GM18870 (cell line): ENCODE measurements at regions not wholly inside any gene's neighbourhood (a gene's known extent, or its start where the extent isn't known, plus 50 kb on each side); places are given as distances from the start of the nearest gene placed in this dataset.
"Not testable (repeated sequence)": the region's sequence is repeated elsewhere in the genome, so short reads cannot be mapped to it uniquely, and the experiment has no call there.

ENCODE experiments used
- ATAC-seq: cut with Tn5 transposase; IDR thresholded peaks from one replicate; pipeline ENCODE4 v1.9.1; 2021; ENCODE audit warnings: moderate library complexity; ENCODE audit not compliant: unreplicated experiment

- peak; percentile 97 for ATAC-seq
Measured at GRCh38 chr12:23350808-23351207, 598.7 kb downstream of the SOX5 start.

DNA sequence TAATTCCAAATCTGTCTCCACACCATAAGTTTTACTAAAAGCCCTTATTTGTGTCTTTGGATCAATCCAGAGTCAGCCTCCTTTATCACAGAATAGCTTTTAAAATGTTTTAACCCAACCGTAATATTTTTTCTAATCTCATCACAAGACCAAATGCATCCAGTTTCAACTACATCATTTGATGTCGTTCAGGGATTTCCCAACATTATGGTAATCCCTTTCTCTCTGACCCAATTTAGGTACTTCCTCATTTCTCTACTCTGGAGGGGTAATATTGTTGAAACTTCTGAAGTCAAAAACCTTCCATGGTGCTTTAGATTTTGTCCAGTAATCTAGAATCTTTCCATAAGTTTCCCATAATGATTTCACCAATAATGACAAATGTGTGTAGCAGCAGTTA lies 596.8 kb downstream of the SOX5 start:
- no peak for ATAC-seq

DNA sequence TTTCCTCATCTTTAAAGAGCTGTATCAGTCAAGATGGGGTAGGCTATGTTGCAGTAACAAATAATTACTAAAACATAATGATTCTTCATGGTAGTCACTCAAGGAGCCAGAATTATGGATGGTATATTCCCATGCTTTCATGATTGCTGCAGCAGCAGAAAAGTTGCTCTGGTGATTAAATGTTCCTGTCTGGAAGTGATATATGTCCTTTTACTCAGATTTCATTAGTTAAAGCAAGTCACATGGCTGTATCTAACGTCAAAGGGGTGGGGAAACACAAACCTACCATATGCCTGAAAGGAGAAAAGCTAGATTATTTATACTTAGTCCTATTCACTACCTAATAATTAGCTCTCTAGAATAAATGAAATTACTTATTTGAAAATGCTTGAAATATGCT lies 594.7 kb downstream of the SOX5 start:
- no peak for ATAC-seq

GRCh38 chr12:23356440-23356839 lies 593.0 kb downstream of the SOX5 start:
- no peak for ATAC-seq

DNA sequence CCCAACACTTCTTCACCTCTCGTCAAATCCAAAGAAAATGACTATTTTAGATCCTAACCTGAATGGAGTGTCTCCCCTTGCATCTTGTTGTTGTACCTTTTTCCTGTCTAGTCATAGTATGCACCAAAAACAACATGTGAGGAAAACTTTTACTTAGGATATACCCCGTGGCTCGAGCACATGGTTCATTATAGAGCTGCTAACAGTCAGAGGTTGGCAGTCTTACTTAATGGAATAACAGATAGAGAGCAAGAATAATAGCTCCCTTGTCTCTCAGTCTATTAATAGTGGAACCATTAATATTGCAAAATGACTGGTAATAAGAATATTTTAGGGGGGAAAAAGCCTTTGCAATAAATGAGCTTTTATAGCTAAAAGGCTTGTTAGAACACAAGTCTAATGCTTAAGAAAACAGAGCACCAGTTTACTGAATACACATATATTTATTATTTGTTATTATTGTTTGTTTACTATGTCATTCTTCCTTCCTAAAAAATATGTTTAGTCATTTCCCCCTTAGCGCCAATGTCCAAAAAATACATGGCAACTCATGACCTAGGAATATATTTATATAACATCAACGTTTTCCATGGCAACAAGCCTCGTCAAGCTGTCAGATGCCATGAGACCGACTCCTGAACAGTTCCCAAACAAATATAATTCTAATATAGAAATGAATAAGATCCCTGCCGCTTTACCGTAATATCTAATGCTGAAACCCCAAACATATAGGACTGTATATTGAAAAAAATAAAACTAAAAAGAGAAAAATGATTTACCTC lies 592.4 kb downstream of the SOX5 start:
- ATAC-seq, result no peak

- no peak for ATAC-seq
Measured at GRCh38 chr12:23359975-23360701, 589.3 kb downstream of the SOX5 start.

- ATAC-seq, result no peak
Measured at GRCh38 chr12:23361971-23362370, 587.5 kb downstream of the SOX5 start.

- no peak for ATAC-seq
Measured at GRCh38 chr12:23368590-23368989, 580.9 kb downstream of the SOX5 start.

- no peak for ATAC-seq
Measured at GRCh38 chr12:23375621-23376020, 573.8 kb downstream of the SOX5 start.

DNA sequence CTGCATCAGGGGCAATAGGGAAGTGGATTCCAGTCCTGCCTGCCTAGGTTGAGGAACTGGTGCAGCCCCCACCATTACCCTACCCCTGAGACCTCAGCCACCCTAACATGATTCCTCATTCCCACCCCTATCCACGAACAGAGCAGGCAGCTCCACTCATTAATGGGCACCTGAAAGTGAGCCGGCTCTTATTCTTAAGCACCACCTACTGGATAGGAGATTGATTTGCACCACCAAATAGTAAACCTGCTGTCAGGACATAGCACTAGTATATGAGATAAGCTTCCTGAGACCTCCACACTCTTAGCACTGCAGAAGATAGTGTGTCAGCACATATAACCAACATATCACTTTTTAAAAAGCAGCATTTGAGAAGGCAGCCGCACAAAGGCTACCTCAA lies 573.2 kb downstream of the SOX5 start:
- no peak for ATAC-seq

- ATAC-seq, result no peak
Measured at GRCh38 chr12:23380419-23381100, 568.9 kb downstream of the SOX5 start.

- ATAC-seq, result not testable (repeated sequence)
Measured at GRCh38 chr12:23388898-23389297, 560.6 kb downstream of the SOX5 start.

GRCh38 chr12:23389315-23389714 lies 560.2 kb downstream of the SOX5 start:
- not testable (repeated sequence) for ATAC-seq

DNA sequence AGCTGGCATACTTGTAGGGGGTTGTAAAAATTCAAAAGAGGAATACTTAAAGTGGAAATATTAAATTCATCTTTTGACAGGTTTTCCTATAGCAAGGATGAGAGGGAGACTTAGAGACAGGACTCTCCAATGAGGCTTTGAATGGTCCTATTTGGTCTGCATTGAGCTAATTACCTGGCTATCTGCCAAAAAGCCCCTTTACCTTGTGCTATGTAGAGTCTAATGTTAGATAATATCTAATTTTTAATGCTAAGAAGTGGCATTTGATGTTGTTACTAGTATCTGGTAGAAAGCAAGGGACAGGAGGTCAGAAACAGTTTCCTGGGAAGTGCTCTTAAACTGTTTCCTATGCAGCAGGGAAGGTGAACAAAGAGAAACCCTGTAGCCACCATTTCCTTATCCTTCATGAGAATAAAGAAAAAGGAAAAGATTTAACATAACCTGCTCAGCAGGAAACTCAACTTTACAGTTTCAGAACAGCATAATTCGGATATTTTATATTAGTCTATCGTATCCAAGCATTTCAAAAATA lies 550.0 kb downstream of the SOX5 start:
- no peak for ATAC-seq

- ATAC-seq, result no peak
Measured at GRCh38 chr12:23415180-23415579, 534.3 kb downstream of the SOX5 start.

DNA sequence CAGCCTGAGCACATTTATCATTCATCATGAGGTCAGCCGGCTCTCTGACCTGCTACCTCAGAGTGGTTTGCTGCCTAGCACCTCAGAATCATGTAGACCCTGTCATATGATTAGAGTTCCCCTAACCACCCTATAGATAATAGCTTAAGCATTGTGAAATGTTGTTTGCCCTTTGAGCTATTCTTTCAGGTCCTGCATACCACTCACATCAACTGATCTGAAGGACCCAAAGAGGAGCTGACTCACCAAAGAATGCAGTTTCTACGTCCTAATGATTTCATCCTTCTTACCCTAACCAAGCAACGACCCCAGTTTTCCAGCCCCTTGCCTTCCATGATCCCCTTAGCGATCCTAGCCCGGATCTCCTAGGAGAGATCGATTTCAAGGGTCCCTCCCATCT lies 527.9 kb downstream of the SOX5 start:
- ATAC-seq, result no peak

GRCh38 chr12:23423097-23423687 lies 526.3 kb downstream of the SOX5 start:
- ATAC-seq, result no peak

DNA sequence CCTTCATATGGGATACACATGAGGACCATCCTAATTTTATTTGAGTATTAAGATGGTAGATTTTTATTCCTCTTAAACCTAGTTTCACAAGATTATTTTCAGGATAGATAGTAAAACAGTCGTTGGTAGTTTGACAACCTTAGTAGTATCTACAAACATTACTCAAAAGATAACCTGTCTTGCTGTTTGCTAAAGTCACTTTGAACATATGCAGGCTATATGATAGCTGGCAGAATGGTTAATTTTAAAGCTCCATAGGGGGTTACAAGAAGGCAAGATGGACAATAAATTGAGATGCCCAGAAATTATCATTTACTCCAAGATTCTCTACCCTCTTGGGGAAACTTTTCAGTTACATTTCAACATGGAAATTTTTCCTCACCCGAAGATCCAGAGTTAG lies 525.7 kb downstream of the SOX5 start:
- no peak for ATAC-seq

DNA sequence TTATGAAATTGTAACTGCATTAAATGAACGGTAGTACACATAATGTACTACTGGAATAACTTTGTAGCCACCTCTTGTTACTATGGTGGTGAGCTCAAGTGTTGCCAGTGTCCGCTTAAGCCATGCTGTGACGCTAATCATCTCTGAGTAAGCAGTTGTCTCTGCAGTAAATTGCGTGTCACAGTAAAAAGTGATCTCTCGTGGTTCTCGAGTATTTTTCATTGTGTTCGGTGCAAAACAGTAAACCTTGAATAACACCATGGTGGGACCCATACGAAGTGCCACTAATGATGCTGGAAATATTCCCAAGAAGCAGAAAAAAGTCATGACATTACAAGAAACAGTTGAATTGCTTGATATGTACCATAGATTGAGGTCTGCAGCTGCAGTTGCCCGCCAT lies 524.8 kb downstream of the SOX5 start:
- ATAC-seq, result no peak

- ATAC-seq, result no peak
Measured at GRCh38 chr12:23426328-23426727, 523.1 kb downstream of the SOX5 start.

- no peak for ATAC-seq
Measured at GRCh38 chr12:23428758-23429157, 520.7 kb downstream of the SOX5 start.
